VCaP (cell line): ENCODE measurements at regions not wholly inside any gene's neighbourhood (a gene's known extent, or its start where the extent isn't known, plus 50 kb on each side); places are given as distances from the start of the nearest gene placed in this dataset.
"Not testable (repeated sequence)": the region's sequence is repeated elsewhere in the genome, so short reads cannot be mapped to it uniquely, and the experiment has no call there.

Experiments used
- H3K27ac ChIP-seq: fragments of 450-650 bp; 2 replicates; pipeline ENCODE4 v1.5.1; 2017
- CTCF ChIP-seq: fragments of 450-650 bp; conservative IDR thresholded peaks from 2 replicates; pipeline ENCODE4 v1.5.1; 2017; ENCODE audit warnings: mild to moderate bottlenecking, moderate library complexity

- TF ChIP-seq CTCF = no peak
- H3K27ac ChIP-seq = no peak overlapping the region
These were observed 321.2 kb upstream of the SOX9 start for GRCh38 chr17:71799657-71800056.

- no peak for TF ChIP-seq CTCF
These were observed 319.5 kb upstream of the SOX9 start for GRCh38 chr17:71801301-71801700.

GRCh38 chr17:71802663-71803062, 318.2 kb upstream of the SOX9 start:
- no peak overlapping the region for H3K27ac ChIP-seq
- no peak for TF ChIP-seq CTCF

More at GRCh38 chr17:71801301-71801700, 319.5 kb upstream of the SOX9 start:
- H3K27ac ChIP-seq = no peak overlapping the region

- H3K27ac ChIP-seq = no peak overlapping the region
- TF ChIP-seq CTCF = no peak
These were observed 317.1 kb upstream of the SOX9 start for GRCh38 chr17:71803656-71804284.

GRCh38 chr17:71809537-71809936, 311.3 kb upstream of the SOX9 start:
- no peak for TF ChIP-seq CTCF
- H3K27ac ChIP-seq = no peak overlapping the region

- H3K27ac ChIP-seq = not testable (repeated sequence)
These were observed 307.0 kb upstream of the SOX9 start for GRCh38 chr17:71813861-71814260.

- H3K27ac ChIP-seq = no peak overlapping the region
These were observed 299.3 kb upstream of the SOX9 start for GRCh38 chr17:71821511-71821910.

More at GRCh38 chr17:71821511-71821910, 299.3 kb upstream of the SOX9 start:
- TF ChIP-seq CTCF = no peak
